ENCODE measurements at regions not wholly inside any gene's neighbourhood (a gene's known extent, or its start where the extent isn't known, plus 50 kb on each side); places are given as distances from the start of the nearest gene placed in this dataset.

GRCh38 chr3:39587113-39587512 is 119.6 kb downstream of the MOBP start:
- no peaks in the 10 kb centered on the region for H3K36me3 ChIP-seq (ENCODE audit: control insufficient read depth, insufficient read depth, low read length)
- DNase-seq (ENCODE audit: low read depth) = no peak
- no peaks in the 10 kb centered on the region for H3K27me3 ChIP-seq (ENCODE audit: control insufficient read depth, insufficient read depth, low read length)
- TF ChIP-seq CTCF (IDR thresholded peaks at IDR 0.05; ENCODE audit: insufficient read depth, low read length, poor library complexity, severe bottlenecking) = no peak
- H3K4me3 ChIP-seq (ENCODE audit: low read depth, low read length) = no peak overlapping the region

- Histone ChIP-seq H3K27me3 (ENCODE audit: control insufficient read depth, insufficient read depth, low read length) (no peaks in the 10 kb centered on the region), H3K36me3 (ENCODE audit: control insufficient read depth, insufficient read depth, low read length) (no peaks in the 10 kb centered on the region), H3K4me3 (ENCODE audit: low read depth, low read length) (no peak overlapping the region)
- no peak for TF ChIP-seq CTCF (IDR thresholded peaks at IDR 0.05; ENCODE audit: insufficient read depth, low read length, poor library complexity, severe bottlenecking)
- DNase-seq (ENCODE audit: low read depth) = no peak
Measured at GRCh38 chr3:39590806-39591205, 123.3 kb downstream of the MOBP start.

- TF ChIP-seq CTCF (IDR thresholded peaks at IDR 0.05; ENCODE audit: insufficient read depth, low read length, poor library complexity, severe bottlenecking) = no peak
- H3K4me3 ChIP-seq (ENCODE audit: low read depth, low read length) = no peak overlapping the region
- no peaks in the 10 kb centered on the region for H3K36me3 ChIP-seq (ENCODE audit: control insufficient read depth, insufficient read depth, low read length)
- H3K27me3 ChIP-seq (ENCODE audit: control insufficient read depth, insufficient read depth, low read length) = no peaks in the 10 kb centered on the region
- no peak for DNase-seq (ENCODE audit: low read depth)
Measured at GRCh38 chr3:39592311-39593050, 125.0 kb downstream of the MOBP start.

GRCh38 chr3:39593341-39593740 is 125.9 kb downstream of the MOBP start:
- TF ChIP-seq CTCF (IDR thresholded peaks at IDR 0.05; ENCODE audit: insufficient read depth, low read length, poor library complexity, severe bottlenecking) = no peak
- Histone ChIP-seq H3K4me3 (ENCODE audit: low read depth, low read length) (no peak overlapping the region), H3K36me3 (ENCODE audit: control insufficient read depth, insufficient read depth, low read length) (no peaks in the 10 kb centered on the region), H3K27me3 (ENCODE audit: control insufficient read depth, insufficient read depth, low read length) (no peaks in the 10 kb centered on the region)
- DNase-seq (ENCODE audit: low read depth) = no peak

GRCh38 chr3:39601241-39601640 is 133.8 kb downstream of the MOBP start:
- no peaks in the 10 kb centered on the region for H3K36me3 ChIP-seq (ENCODE audit: control insufficient read depth, insufficient read depth, low read length)
- DNase-seq (ENCODE audit: low read depth) = no peak
- H3K27me3 ChIP-seq (ENCODE audit: control insufficient read depth, insufficient read depth, low read length) = no peaks in the 10 kb centered on the region
- no peak overlapping the region for H3K4me3 ChIP-seq (ENCODE audit: low read depth, low read length)
- TF ChIP-seq CTCF (IDR thresholded peaks at IDR 0.05; ENCODE audit: insufficient read depth, low read length, poor library complexity, severe bottlenecking) = no peak

- DNase-seq (ENCODE audit: low read depth) = no peak
- Histone ChIP-seq H3K36me3 (ENCODE audit: control insufficient read depth, insufficient read depth, low read length) (no peaks in the 10 kb centered on the region), H3K27me3 (ENCODE audit: control insufficient read depth, insufficient read depth, low read length) (no peaks in the 10 kb centered on the region), H3K4me3 (ENCODE audit: low read depth, low read length) (no peak overlapping the region)
- TF ChIP-seq CTCF (IDR thresholded peaks at IDR 0.05; ENCODE audit: insufficient read depth, low read length, poor library complexity, severe bottlenecking) = no peak
Measured at GRCh38 chr3:39605837-39606236, 138.4 kb downstream of the MOBP start.
